ENCODE measurements at regions not wholly inside any gene's neighbourhood (a gene's known extent, or its start where the extent isn't known, plus 50 kb on each side); places are given as distances from the start of the nearest gene placed in this dataset.

- CTCF ChIA-PET = no interaction called here
- DNase-seq = no peak
- intact Hi-C loops (cut with micrococcal nuclease; ENCODE audit: unreplicated experiment) = no loop called here
- BruUV-seq (replicated peaks) = no TSS peak
- TF ChIP-seq CTCF (IDR thresholded peaks at IDR 0.05; ENCODE audit: unreplicated experiment) = no peak
- no peaks in the 10 kb centered on the region for H3K36me3 Mint-ChIP-seq (ENCODE audit: insufficient read depth, unreplicated experiment)
- peaks cover 87% of the 10 kb centered on the region for H3K27me3 Mint-ChIP-seq (ENCODE audit: unreplicated experiment)
- no peaks in the 10 kb centered on the region for H3K4me1 Mint-ChIP-seq (ENCODE audit: low read depth, unreplicated experiment)
- no peak overlapping the region for H3K27ac Mint-ChIP-seq (ENCODE audit: unreplicated experiment)
- no peaks in the 10 kb centered on the region for H3K9me3 Mint-ChIP-seq (ENCODE audit: low read depth, unreplicated experiment)
- H3K4me3 Mint-ChIP-seq (ENCODE audit: low read depth, unreplicated experiment) = no peak overlapping the region
These were observed 89.4 kb upstream of the SH3PXD2B start for GRCh38 chr5:172543484-172544298.

- Mint-ChIP-seq H3K36me3 (ENCODE audit: insufficient read depth, unreplicated experiment) (no peaks in the 10 kb centered on the region), H3K27ac (ENCODE audit: unreplicated experiment) (no peak overlapping the region), H3K4me3 (ENCODE audit: low read depth, unreplicated experiment) (no peak overlapping the region), H3K27me3 (ENCODE audit: unreplicated experiment) (peaks cover 87% of the 10 kb centered on the region), H3K4me1 (ENCODE audit: low read depth, unreplicated experiment) (no peaks in the 10 kb centered on the region), H3K9me3 (ENCODE audit: low read depth, unreplicated experiment) (no peaks in the 10 kb centered on the region)
- intact Hi-C loops (cut with micrococcal nuclease; ENCODE audit: unreplicated experiment) = no loop called here
- BruUV-seq (replicated peaks) = no TSS peak
- TF ChIP-seq CTCF (IDR thresholded peaks at IDR 0.05; ENCODE audit: unreplicated experiment) = no peak
- CTCF ChIA-PET = interaction anchor here (0.5 kb wide), 1 partner anchor 1921 kb away, joined by 3 read pairs; no protein-coding TSS in a partner anchor
- DNase-seq = no peak
These were observed 88.4 kb upstream of the SH3PXD2B start for GRCh38 chr5:172542651-172543131.

- CTCF ChIA-PET = no interaction called here
- no TSS peak for BruUV-seq (replicated peaks)
- Mint-ChIP-seq H3K4me1 (ENCODE audit: low read depth, unreplicated experiment) (no peaks in the 10 kb centered on the region), H3K4me3 (ENCODE audit: low read depth, unreplicated experiment) (no peak overlapping the region), H3K27me3 (ENCODE audit: unreplicated experiment) (peaks cover 78% of the 10 kb centered on the region), H3K36me3 (ENCODE audit: insufficient read depth, unreplicated experiment) (no peaks in the 10 kb centered on the region), H3K27ac (ENCODE audit: unreplicated experiment) (no peak overlapping the region), H3K9me3 (ENCODE audit: low read depth, unreplicated experiment) (no peaks in the 10 kb centered on the region)
- intact Hi-C loops (cut with micrococcal nuclease; ENCODE audit: unreplicated experiment) = no loop called here
- DNase-seq = no peak
- no peak for TF ChIP-seq CTCF (IDR thresholded peaks at IDR 0.05; ENCODE audit: unreplicated experiment)
These were observed 87.4 kb upstream of the SH3PXD2B start for GRCh38 chr5:172541773-172542136.

- Mint-ChIP-seq H3K27me3 (ENCODE audit: unreplicated experiment) (peaks cover 73% of the 10 kb centered on the region), H3K4me3 (ENCODE audit: low read depth, unreplicated experiment) (no peak overlapping the region), H3K27ac (ENCODE audit: unreplicated experiment) (no peak overlapping the region), H3K9me3 (ENCODE audit: low read depth, unreplicated experiment) (no peaks in the 10 kb centered on the region), H3K4me1 (ENCODE audit: low read depth, unreplicated experiment) (no peaks in the 10 kb centered on the region), H3K36me3 (ENCODE audit: insufficient read depth, unreplicated experiment) (no peaks in the 10 kb centered on the region)
- DNase-seq = no peak
- no TSS peak for BruUV-seq (replicated peaks)
- TF ChIP-seq CTCF (IDR thresholded peaks at IDR 0.05; ENCODE audit: unreplicated experiment) = no peak
- CTCF ChIA-PET = interaction anchor here (1.3 kb wide), 1 partner anchor 57 kb away, joined by 3 read pairs; no protein-coding TSS in a partner anchor
- intact Hi-C loops (cut with micrococcal nuclease; ENCODE audit: unreplicated experiment) = no loop called here
These were observed 86.9 kb upstream of the SH3PXD2B start for GRCh38 chr5:172541099-172541772.

All from Calu3 (cell line).